Fibroblast of lung (primary cell): ENCODE measurements at regions not wholly inside any gene's neighbourhood (a gene's known extent, or its start where the extent isn't known, plus 50 kb on each side); places are given as distances from the start of the nearest gene placed in this dataset.

Experiments used
- DNase-seq, 2 donors: peaks; one replicate each; pipeline versions ENCODE4 v3.0.0 to v3.0.0-alpha.2; 2010; ENCODE audit warnings: low read depth in 2 of 2
- H2AFZ ChIP-seq: 2 replicates; pipeline ENCODE4 v1.5.1; 2012; ENCODE audit warnings: low read length, control low read depth, inconsistent platforms
- H3K27ac ChIP-seq: 2 replicates; pipeline ENCODE4 v1.5.1; 2011; ENCODE audit warnings: low read length, control low read depth; ENCODE audit not compliant: insufficient read depth
- H3K27me3 ChIP-seq: 2 replicates; pipeline ENCODE4 v1.5.1; 2011; ENCODE audit warnings: mild to moderate bottlenecking, low read length; ENCODE audit not compliant: control insufficient read depth, insufficient read depth
- H3K36me3 ChIP-seq: 2 replicates; pipeline ENCODE4 v1.5.1; 2011; ENCODE audit warnings: low read length; ENCODE audit not compliant: control insufficient read depth, insufficient read depth
- H3K4me1 ChIP-seq: 2 replicates; pipeline ENCODE4 v1.5.1; 2011; ENCODE audit warnings: low read length; ENCODE audit not compliant: control insufficient read depth, insufficient read depth; ENCODE audit errors: extremely low read depth
- H3K4me2 ChIP-seq: 2 replicates; pipeline ENCODE4 v1.5.1; 2011; ENCODE audit warnings: low read length, control low read depth; ENCODE audit not compliant: insufficient read depth; ENCODE audit errors: extremely low read depth
- H3K4me3 ChIP-seq, 4 experiments: fragments of 200-600 bp in 1 of 4; sonication (generic) in 1 of 4; replicated peaks in 1 of 4; 2 replicates each; pipeline ENCODE4 v1.5.1; 2011 to 2016; ENCODE audit warnings: low read length in 4 of 4, low read depth in 3 of 4, mild to moderate bottlenecking in 3 of 4, control low read depth in 2 of 4, inconsistent platforms in 1 of 4, mixed read lengths in 1 of 4; ENCODE audit not compliant: insufficient read depth in 1 of 4; ENCODE audit errors: control extremely low read depth in 1 of 4
- H3K79me2 ChIP-seq: 2 replicates; pipeline ENCODE4 v1.5.1; 2012; ENCODE audit warnings: mild to moderate bottlenecking, low read length, inconsistent platforms; ENCODE audit not compliant: control insufficient read depth, insufficient read depth
- H3K9ac ChIP-seq: 2 replicates; pipeline ENCODE4 v1.5.1; 2011; ENCODE audit warnings: mild to moderate bottlenecking, low read length, control low read depth; ENCODE audit not compliant: insufficient read depth
- H3K9me3 ChIP-seq: 2 replicates; pipeline ENCODE4 v1.5.1; 2012; ENCODE audit warnings: low read depth, low read length; ENCODE audit not compliant: control insufficient read depth, insufficient read depth
- H4K20me1 ChIP-seq: 2 replicates; pipeline ENCODE4 v1.5.1; 2011; ENCODE audit warnings: low read length; ENCODE audit not compliant: control insufficient read depth, insufficient read depth; ENCODE audit errors: extremely low read depth
- EZH2 ChIP-seq: IDR thresholded peaks from 2 replicates; pipeline ENCODE4 v1.5.1; 2012; ENCODE audit warnings: low read length, control low read depth, mild to moderate bottlenecking; ENCODE audit errors: missing control alignments
- TF ChIP-seq, protein P1 (sequence below), 2 donors: IDR thresholded peaks in 1 of 2; conservative IDR thresholded peaks in 1 of 2; 1 replicate in 1 of 2; 2 replicates in 1 of 2; pipeline ENCODE4 v1.5.1; 2011 to 2012; ENCODE audit warnings: low read length in 2 of 2, control low read depth in 1 of 2, inconsistent platforms in 1 of 2, low read depth in 1 of 2, mild to moderate bottlenecking in 1 of 2

DNA sequence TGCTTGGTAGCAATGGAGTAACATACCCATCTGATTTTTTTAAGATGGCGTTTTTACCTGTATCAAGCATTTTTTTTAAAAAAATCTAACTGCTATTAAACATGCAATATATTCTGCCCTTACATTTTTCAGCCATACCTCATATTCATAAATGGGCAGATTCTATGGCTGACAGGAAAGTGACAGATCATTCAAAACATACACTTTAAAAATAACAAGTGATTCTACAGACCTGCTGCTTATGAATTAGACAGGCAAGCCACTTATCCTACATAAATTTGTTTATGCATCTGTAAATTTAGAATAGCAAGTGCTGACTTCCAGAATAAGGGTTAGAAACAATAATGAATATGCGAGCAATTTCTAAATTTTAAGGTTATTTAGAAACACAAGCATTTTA lies 82.7 kb downstream of the TBXT start:
- no peak overlapping the region for H3K4me3 ChIP-seq
- H3K9me3 ChIP-seq: no peaks in the 10 kb centered on the region
- no peaks in the 10 kb centered on the region for H3K4me1 ChIP-seq
- no peaks in the 10 kb centered on the region for H4K20me1 ChIP-seq
- DNase-seq: no peak
- H3K36me3 ChIP-seq: no peaks in the 10 kb centered on the region
- no peaks in the 10 kb centered on the region for H3K27me3 ChIP-seq
- TF ChIP-seq, protein P1, sequence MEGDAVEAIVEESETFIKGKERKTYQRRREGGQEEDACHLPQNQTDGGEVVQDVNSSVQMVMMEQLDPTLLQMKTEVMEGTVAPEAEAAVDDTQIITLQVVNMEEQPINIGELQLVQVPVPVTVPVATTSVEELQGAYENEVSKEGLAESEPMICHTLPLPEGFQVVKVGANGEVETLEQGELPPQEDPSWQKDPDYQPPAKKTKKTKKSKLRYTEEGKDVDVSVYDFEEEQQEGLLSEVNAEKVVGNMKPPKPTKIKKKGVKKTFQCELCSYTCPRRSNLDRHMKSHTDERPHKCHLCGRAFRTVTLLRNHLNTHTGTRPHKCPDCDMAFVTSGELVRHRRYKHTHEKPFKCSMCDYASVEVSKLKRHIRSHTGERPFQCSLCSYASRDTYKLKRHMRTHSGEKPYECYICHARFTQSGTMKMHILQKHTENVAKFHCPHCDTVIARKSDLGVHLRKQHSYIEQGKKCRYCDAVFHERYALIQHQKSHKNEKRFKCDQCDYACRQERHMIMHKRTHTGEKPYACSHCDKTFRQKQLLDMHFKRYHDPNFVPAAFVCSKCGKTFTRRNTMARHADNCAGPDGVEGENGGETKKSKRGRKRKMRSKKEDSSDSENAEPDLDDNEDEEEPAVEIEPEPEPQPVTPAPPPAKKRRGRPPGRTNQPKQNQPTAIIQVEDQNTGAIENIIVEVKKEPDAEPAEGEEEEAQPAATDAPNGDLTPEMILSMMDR (conservative IDR thresholded peaks at IDR 0.05 in 1 of 2, IDR thresholded peaks at IDR 0.05 in 1 of 2; ENCODE audit: low read depth in 1 of 2, low read length in 2 of 2): no peak
- TF ChIP-seq EZH2: no peak
- no peak overlapping the region for H2AFZ ChIP-seq
- H3K4me2 ChIP-seq: no peak overlapping the region
- no peaks in the 10 kb centered on the region for H3K79me2 ChIP-seq
- H3K27ac ChIP-seq: no peak overlapping the region
- H3K9ac ChIP-seq: no peak overlapping the region

DNA sequence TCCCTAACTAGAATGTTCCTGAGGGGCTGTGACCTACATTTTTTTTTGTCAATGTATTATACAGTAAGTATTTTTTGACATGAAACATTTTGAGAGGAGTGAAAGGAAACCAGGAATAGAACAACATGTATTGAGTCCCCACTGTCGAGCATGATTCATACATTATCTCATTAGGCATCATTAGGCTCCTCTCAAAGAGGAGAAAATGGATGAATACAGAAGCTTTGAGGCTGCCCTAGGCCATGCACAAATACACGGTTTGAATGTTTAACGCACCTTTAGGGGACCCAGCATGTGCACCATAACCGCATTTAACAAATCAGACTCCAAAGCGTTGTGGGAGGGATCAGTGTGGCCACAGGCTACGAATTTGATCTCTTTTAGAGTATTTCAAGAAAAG lies 87.8 kb downstream of the TBXT start:
- H4K20me1 ChIP-seq: no peaks in the 10 kb centered on the region
- H3K4me1 ChIP-seq: no peaks in the 10 kb centered on the region
- TF ChIP-seq EZH2: no peak
- TF ChIP-seq, protein P1 (conservative IDR thresholded peaks at IDR 0.05 in 1 of 2, IDR thresholded peaks at IDR 0.05 in 1 of 2; ENCODE audit: low read depth in 1 of 2, low read length in 2 of 2): no peak
- no peak overlapping the region for H3K4me3 ChIP-seq
- no peaks in the 10 kb centered on the region for H3K27me3 ChIP-seq
- H2AFZ ChIP-seq: no peak overlapping the region
- H3K36me3 ChIP-seq: no peaks in the 10 kb centered on the region
- H3K4me2 ChIP-seq: no peak overlapping the region
- no peaks in the 10 kb centered on the region for H3K9me3 ChIP-seq
- no peak for DNase-seq
- H3K9ac ChIP-seq: no peak overlapping the region
- no peak overlapping the region for H3K27ac ChIP-seq
- H3K79me2 ChIP-seq: no peaks in the 10 kb centered on the region

DNA sequence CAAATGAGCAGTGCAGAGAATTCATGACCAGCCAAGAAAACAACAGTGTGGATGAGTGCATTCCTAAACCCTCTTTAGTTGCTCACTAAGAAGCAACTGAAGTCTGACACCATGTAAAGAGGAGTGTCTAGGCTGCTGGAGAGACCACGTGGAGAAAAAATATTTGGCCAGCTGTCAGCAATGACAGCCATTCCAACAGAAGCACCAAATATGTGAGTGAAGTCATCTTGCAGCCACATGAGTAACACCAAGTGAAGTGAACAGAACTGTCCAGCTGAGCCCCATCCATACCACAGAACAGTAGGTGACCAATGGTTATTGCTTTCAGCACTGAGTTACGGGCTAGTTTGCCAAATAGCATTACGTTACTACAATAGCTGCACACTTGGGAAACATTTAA lies 89.4 kb downstream of the TBXT start:
- no peak overlapping the region for H3K4me2 ChIP-seq
- no peaks in the 10 kb centered on the region for H4K20me1 ChIP-seq
- TF ChIP-seq EZH2: no peak
- TF ChIP-seq, protein P1 (conservative IDR thresholded peaks at IDR 0.05 in 1 of 2, IDR thresholded peaks at IDR 0.05 in 1 of 2; ENCODE audit: low read depth in 1 of 2, low read length in 2 of 2): no peak
- no peak overlapping the region for H3K4me3 ChIP-seq
- DNase-seq: peak; percentile 61 to 96
- no peaks in the 10 kb centered on the region for H3K9me3 ChIP-seq
- H3K27ac ChIP-seq: no peak overlapping the region
- no peak overlapping the region for H3K9ac ChIP-seq
- no peaks in the 10 kb centered on the region for H3K79me2 ChIP-seq
- no peaks in the 10 kb centered on the region for H3K36me3 ChIP-seq
- no peaks in the 10 kb centered on the region for H3K27me3 ChIP-seq
- no peak overlapping the region for H2AFZ ChIP-seq
- no peaks in the 10 kb centered on the region for H3K4me1 ChIP-seq
